Iris pigment epithelial cell (primary cell): ENCODE measurements at regions not wholly inside any gene's neighbourhood (a gene's known extent, or its start where the extent isn't known, plus 50 kb on each side); places are given as distances from the start of the nearest gene placed in this dataset.

Source experiments
- DNase-seq: peaks from one replicate; pipeline ENCODE4 v3.0.0-alpha.2; 2011; ENCODE audit warnings: low read depth

- no peak for DNase-seq
These were observed 327.1 kb downstream of the GLRX3 start for GRCh38 chr10:130463104-130463875.

DNA sequence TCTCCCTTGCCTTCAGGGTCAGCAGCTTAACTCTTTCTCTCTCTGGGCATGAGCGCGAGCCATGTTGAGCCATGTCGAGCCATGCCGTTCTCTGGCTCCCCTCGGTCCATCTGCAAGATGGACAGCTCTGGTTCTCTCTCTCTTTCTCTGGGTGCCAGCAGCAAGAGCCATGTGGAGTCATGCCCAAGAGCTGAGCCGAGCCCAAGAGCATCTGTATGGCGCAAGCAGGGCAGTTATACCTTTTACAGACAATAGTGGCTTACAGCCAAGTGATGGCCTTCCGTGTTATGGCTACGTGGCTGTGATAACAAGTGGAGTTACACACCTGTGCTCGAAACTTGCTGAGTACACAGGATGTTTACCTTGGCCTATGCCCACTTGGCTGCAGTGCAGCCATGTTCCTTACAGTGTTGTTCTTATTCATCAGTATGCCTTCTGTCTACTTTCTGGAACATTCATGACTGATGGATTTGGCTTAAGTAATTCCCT, 327.7 kb downstream of the GLRX3 start:
- no peak for DNase-seq

DNA sequence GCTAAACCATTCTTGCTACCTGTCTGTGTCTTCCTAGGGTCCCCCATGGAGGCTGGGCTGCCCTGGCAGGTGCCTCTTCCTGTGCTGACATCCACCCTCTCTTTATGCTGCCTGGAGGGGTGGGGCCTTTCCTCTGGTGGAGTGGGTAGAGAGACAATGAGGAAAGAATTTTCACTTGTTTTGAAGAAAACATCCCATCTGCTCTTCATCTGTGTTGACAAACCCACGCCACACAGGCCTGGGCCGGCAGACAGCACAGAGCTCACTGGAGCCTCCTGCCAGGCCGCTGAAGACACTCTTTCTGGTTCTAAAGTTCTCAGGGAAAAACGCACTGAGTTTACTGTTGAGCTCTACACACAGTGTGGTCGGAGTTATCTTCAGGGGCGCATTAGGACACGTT, 328.2 kb downstream of the GLRX3 start:
- no peak for DNase-seq

- no peak for DNase-seq
These were observed 330.2 kb downstream of the GLRX3 start for GRCh38 chr10:130466271-130466997.

GRCh38 chr10:130470286-130470685, 334.1 kb downstream of the GLRX3 start:
- no peak for DNase-seq

GRCh38 chr10:130470973-130471372, 334.8 kb downstream of the GLRX3 start:
- no peak for DNase-seq

DNA sequence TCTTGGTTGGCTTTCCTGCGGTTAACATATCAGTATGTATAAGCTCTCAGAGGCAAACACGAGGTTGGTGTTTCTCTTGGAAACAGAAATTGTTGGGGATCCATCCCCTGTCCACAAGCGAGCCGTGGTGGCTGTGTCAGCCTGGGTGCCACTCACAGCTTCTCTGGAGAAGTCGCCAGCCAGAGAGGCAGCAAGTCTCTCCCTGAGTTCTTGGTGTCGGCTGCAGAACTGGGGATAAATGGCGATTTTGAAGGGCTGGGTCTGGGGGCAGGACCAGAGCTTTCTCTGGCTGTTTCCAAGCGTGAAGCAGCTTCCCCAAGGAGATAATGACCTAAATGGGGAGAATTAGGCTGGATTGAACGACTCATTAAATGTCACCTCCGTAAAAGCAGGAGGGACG, 335.3 kb downstream of the GLRX3 start:
- no peak for DNase-seq

GRCh38 chr10:130472236-130472635, 336.0 kb downstream of the GLRX3 start:
- DNase-seq, result no peak

DNA sequence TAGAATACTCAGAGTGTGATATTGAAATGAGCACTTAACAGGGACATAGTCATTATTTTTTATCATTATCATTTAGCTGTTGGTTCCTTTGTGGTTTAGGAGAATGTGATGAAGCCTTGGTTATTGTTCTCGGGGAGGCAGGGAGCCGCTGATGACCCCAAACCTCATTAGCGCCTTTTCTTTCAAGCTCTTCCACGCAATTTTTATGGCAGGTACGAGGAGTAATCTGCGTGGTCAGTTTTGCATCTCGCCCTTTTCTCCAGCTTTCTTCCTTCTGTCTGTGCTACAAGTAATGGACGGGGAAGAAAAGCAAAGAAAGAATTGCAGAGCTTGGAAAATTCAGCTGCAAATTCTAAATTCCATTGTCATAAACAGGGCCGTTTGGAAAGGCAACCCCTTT, 338.4 kb downstream of the GLRX3 start:
- DNase-seq, result no peak

- DNase-seq, result no peak
These were observed 341.2 kb downstream of the GLRX3 start for GRCh38 chr10:130477360-130477759.

DNA sequence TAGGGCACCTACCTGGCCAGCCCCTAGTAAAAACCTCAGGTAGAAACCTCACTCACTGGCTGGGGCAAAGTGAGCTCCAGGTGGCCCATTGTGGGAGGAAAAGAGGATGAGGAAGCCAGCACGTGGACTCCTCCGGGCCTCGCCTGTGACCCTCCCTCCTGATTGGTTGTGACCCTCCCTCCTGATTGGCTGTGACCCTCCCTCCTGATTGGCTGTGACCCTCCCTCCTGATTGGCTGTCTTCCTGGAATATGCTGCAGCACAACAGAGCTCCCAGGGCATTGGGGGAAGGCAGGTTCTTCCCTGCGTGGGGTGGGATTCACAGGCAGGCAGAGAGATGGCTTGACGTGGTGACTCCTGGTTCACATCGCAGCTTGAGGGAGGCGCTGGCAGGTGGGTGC, 343.0 kb downstream of the GLRX3 start:
- no peak for DNase-seq

DNA sequence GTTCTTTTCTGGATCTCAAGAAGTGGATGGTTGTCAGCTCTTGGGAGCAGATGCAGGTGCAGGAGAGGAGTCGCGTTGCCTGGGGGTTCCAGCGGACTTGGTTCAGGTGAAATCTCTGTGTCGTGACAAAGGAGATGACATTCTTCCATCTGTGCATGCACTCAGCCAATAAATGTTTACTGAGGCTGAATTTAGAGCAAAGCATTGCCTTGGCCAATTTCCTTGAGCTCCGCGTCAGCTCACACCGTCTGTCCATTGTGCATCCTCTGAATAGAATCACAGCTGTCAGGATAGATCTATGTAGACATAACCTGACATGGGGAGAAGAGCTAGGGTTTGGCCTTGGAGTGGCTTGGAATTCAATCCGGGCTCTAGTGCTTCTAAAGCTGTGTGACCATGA, 343.7 kb downstream of the GLRX3 start:
- no peak for DNase-seq

GRCh38 chr10:130480491-130480890, 344.3 kb downstream of the GLRX3 start:
- no peak for DNase-seq

DNA sequence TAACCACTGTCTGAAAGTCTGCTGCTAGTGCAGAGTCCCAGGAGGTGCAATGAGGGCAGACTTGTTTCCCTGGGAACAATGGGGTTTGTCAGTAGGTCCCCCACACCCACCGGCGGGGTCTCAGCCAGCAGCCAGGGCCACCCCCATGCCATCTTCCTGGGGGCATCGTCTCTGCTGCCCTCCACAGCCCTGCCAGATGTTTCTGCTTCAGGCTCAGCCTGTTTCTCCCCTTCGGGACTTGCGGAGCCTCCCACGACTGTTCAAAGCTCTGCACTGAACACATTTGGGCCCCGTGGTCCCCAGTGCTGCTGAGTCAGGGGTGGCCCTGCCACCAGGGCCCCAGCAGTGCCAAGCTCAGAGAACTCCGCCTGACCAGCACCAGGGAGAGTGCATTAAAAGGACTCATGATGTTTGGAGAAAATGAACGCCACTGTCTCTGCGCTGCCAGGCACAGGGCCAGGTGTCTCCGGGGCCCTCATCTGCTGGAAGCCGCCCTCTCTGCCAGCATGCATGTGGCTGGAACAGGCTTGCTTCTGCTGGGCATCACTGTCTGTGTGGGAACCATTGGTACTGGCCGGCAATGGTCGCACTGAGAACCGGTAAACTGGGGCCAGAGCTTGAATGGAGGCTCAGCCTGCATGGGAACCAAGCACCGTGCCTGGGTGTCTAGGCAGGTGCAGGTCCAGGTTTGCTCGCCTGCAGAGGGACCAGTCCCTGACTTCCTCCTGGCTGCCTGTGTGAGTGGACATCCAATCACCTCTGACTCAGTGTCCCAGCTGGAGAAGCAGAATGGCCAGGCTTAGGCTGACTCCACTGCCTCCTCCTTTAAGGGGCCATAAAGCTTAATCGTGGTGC, 345.1 kb downstream of the GLRX3 start:
- no peak for DNase-seq

- DNase-seq, result no peak
These were observed 345.7 kb downstream of the GLRX3 start for GRCh38 chr10:130481936-130482335.

DNA sequence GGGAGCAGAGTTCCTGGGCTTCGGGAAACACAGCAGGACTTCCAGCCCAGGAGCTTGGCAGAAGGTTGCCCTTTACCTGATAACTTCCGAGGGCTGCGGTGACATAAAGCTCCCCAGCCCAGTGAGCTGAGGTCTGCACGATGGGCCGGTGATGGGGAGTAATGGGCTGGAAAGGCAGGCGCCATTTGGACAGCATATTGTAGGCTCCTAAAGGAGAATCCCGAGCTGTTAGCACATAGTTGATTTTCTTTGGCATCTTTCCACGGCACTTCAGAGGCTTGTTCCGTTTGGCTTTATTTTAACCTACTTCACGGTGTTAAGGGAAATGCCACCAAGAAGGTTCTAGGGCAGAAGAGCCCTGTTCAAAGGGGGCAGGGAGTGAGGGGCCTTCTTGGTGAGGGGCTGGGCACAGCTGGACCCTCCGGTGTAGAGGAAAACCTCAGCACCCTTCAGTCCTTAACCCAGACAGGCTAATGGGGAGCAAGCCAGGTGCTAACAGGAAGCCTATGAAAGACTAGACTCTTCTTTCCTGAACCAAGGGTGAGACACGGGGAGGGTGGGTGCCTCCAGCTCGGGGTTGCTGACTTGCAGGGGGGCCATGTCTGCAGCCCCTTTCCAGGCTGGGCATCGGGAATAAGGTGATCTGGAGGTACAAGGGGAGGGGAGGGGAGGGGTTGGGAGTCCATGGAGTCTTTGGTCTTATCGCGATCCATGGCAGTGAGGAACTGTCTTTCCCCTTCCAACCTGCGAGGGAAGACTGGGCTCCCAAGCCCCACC, 347.7 kb downstream of the GLRX3 start:
- DNase-seq, result no peak

- no peak for DNase-seq
These were observed 348.4 kb downstream of the GLRX3 start for GRCh38 chr10:130484468-130485180.

GRCh38 chr10:130485236-130485957, 349.2 kb downstream of the GLRX3 start:
- DNase-seq, result no peak

DNA sequence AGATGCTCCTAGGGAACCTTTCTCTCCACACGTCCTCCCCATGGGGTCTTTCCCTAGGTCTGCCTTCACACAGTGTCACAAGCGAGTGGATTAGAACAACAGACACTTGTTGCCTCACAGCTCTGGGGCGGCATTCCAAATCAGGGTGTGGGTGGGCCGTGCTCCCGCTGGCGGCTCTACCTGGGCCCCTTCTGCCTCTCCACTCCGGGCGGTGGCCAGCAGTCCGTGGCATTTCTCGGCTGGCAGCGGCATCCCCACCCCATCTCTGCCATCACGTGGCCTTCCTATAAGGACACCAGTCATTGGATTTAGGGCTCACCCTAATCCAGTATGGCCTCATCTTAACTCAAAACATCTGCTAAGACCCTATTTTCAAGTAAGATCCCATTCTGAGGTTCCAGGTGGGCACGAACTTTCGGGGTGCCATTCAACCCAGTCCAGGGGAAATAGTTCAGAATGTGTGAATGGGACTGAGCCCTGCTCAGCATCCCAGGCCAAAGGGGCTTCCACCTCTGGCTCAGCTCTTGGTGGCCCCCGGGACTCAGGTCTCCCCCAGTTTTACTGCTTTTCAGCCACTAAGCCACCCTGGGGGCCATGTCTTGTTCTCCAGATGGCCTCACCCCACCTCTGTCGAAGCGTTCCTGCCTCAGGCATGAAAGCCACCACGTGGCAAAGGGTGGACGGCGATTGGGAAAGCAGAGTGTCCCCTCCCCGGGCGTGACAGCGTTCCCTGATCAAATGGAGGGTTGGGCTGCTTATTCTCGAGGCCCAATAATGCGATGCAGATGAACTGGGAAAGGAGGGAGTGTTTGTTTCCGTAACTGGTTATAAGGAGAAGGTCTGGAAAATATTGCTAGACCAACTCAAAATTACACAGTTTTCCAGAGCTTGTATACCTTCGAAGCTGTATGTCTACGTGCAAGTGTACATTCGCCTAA, 350.0 kb downstream of the GLRX3 start:
- DNase-seq, result no peak
